Central memory CD4-positive, alpha-beta T cell (primary cell): ENCODE measurements at regions not wholly inside any gene's neighbourhood (a gene's known extent, or its start where the extent isn't known, plus 50 kb on each side); places are given as distances from the start of the nearest gene placed in this dataset.
A peak's percentile ranks its signal among the peaks of the same experiment; 100 is the strongest.

Source experiments
- DNase-seq: peaks from one replicate; pipeline ENCODE4 v3.0.0; 2022

DNA sequence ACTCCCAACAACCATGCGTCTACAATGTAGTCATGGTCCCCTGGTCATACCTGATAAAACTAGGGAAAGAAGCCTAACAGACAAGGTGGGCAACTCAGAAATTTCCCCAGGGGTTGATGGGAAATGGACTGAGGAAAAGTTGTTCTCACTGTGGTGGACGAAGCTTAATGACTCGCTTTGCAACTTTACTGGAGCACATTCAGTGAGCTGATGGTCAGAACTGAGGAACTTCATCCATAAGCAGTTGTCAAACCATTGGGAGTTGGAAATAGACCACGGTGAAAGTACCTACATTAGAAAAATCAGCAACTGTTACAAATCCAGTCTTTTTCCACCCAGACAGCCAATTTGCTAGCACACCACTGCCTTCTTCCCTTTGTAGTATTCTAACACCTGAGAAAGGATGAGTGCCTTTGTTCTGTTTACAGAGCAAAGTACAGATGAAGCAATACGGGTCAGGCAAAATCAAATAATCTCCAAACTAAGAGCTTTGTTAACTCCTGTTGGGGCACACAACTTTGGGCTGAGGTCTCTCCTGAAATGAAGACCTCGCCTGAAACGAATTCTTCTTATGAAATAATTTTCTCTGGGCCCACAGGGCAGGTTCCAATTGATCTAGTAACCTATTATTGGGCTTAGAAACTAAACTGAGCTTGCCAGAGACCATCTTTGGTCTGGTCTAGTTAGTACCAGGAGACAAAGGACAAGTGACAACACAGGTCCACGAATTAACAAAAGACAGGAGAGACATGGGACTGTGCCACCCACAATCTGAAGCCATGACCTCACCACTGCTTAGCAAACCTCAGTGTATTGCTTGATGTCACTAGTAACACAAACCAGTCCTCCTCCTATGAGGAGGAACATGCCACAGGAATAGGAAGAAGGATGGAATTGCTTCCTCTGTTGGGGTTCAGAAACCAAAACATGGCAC, 58.9 kb upstream of the NFKB1 start:
- DNase-seq, result no peak

DNA sequence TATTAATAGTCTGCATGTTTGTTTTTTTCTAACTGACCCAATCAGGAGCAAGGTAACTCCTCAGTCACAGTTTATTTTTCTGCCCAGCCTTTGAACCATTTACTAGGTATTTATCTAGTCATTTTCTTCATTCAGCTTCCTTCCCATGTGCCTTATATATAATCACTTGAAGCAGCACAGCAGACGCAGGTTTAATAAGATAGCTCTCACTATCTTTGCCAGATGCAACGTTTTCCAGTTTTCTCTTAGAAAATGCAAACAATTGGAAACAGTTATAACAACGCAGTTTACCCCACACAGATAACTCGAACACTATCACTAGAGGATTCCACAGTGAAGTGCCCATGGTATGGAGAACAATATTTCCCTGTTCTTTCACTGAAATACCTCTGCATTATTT, 56.4 kb upstream of the NFKB1 start:
- no peak for DNase-seq

DNA sequence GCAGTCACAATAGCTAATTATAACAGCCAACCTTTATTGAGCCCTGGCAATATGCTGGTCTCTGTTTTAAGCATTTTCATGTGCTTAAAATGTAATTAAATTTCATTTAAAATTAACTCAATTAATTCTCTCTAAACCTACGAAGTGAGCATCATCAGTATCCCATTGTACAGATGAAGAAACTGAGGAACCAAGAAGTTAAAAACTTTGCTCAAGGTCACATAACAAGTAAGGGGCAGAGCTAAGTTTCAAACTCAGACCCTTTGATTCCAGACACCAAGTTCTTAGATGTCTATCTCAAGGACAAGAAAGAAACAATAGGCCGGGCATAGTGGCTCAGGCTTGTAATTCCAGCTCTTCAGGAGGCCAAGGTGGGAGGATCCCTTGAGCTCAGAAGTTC, 55.9 kb upstream of the NFKB1 start:
- no peak for DNase-seq

DNA sequence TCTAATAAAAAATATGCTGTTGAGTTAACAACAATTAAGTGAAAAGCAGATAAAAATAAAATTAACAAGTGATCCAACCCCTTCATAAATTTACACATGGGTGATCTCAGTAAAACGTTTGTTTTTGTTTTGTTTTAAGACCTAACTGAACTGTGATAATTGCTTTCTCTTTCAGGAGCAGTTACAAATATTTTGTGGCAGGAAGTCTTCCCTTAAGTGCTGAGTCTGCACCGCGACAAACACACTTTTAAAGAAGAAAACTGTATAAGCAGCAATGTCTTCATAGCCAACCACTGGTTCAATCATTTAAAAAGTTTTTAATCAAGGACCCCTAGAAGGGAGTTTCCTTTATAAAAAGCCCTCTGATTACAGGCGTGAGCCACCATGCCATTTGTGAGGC, 53.7 kb upstream of the NFKB1 start:
- peak; percentile 12 for DNase-seq

DNA sequence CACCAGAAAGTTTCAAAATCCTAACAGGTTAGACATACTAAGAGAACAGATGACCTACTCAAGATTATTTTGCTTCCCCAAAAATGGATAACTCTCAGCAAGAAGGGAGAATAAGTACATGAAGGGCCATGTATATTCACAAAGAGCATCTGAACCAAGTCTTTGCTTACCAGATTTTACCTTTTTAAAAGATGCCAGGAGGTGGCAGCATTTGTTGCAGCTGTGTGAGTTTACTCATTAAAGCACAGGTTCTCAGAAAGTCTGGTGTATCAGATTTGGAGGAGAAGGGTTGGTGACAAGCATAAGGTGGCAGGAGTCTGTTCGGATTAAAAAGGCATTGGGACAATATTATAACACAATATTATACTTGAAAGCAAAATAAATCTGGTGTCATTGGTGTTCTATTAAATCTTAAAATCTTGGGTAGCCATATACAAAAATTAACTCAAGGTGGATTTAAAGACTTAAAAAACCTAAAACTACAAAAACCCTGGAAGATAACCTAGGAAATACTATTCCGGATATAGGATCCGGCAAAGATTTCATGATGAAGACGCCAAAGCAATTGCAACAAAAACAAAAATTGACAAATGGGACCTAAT, 51.3 kb upstream of the NFKB1 start:
- peak; percentile 62 for DNase-seq

DNA sequence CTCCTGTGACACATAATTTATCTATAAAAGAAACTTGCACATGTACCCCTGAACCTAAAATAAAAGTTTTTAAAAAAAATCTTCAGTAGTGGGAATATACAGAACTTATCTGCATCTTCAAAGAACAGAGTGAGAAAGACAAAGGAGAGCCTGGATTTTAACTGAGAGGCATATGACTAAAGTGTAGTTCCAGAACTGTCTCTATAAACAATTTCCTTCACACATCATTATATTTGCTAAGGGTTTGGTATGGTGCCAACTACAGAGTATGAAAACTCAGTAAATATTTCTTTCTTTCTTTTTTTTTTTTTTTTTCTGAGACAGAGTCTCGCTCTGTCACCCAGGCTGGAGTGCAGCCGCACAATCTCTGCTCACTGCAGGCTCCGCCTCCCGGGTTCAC, 49.9 kb upstream of the NFKB1 start:
- no peak for DNase-seq
